ENCODE measurements at regions not wholly inside any gene's neighbourhood (a gene's known extent, or its start where the extent isn't known, plus 50 kb on each side); places are given as distances from the start of the nearest gene placed in this dataset.

DNA sequence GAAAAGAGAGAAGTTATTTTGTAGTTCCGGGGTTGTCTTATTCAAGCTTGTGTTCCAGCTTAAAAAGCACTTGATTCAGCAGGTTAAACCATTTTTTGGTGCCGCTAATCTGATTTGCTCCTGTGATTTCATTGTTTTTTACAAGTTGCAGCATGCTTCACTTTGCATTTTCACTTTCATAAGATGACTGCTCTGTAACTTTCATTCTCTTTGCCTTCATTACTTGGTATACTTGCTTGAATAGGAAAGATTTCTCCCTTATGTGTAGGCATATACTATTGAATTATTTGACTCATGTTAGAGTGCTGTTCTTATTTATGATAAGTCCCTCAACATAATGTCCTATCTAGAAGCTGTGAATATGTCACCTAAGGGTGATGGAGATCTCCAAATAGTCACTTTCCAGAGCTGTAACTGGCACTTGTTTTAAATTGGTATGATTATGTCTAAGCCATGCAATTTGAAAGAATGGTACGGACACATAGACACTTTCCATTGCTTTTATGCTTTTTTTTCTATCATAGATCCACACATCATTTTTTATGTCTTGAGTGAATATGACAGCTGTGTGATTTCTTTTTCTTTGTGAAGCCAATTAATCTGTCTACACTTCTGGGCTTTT is 254.5 kb downstream of the DSEL start:
- intact Hi-C loops (cut with DNase I, micrococcal nuclease) = no loop called here
- no peak for ATAC-seq
- no peak for DNase-seq

DNA sequence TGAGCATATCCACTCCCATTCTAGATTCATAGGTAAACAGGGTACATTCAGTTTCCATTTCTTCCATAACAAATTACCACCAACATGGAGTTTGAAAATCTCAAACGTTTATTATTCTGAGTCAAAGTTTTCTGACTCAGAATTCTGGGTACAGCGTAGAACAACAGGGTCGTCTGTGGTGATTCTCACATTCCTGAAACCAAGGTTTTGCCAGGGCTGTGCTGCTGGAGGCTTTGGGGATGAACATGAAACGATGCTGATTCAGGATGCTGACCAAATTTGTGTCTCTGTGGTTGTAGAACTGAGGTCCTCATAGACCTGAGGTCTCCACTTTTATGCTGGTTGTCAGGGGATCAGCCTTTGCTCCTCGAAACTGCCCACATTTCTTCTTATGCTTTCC is 255.7 kb downstream of the DSEL start:
- DNase-seq (no peak), ATAC-seq (no peak)
- intact Hi-C loops (cut with DNase I, micrococcal nuclease) = no loop called here

DNA sequence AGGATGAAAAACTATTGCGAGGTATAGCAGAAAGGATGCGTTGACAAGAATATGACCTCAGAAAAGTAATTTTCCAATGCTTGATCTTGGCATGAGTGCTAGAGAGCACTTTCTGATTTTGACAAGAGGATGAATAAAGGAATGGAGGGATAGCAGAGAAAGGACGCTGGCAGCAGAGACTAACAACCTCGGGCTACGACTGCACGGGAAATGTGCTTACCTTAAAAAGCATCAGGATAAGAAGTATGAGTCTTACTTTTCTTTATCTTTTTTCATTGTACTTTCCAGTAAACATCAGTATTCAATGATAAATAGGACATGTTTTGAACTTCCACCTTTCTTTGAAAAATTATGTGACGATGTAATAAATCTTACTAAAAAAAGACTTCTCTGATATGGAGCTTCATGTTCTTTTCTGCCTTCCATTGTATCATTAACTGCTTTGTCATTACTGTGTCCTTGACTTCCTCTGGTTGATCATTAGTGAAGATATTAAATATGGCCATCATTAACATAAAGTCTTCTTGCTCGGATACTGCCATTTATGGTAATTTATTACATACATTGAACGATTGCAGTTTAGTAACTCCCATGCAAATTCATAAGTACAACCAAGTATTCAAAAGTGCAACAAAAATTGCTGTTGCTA is 265.6 kb downstream of the DSEL start:
- ATAC-seq (no peak), DNase-seq (no peak)
- intact Hi-C loops (cut with DNase I, micrococcal nuclease) = no loop called here

DNA sequence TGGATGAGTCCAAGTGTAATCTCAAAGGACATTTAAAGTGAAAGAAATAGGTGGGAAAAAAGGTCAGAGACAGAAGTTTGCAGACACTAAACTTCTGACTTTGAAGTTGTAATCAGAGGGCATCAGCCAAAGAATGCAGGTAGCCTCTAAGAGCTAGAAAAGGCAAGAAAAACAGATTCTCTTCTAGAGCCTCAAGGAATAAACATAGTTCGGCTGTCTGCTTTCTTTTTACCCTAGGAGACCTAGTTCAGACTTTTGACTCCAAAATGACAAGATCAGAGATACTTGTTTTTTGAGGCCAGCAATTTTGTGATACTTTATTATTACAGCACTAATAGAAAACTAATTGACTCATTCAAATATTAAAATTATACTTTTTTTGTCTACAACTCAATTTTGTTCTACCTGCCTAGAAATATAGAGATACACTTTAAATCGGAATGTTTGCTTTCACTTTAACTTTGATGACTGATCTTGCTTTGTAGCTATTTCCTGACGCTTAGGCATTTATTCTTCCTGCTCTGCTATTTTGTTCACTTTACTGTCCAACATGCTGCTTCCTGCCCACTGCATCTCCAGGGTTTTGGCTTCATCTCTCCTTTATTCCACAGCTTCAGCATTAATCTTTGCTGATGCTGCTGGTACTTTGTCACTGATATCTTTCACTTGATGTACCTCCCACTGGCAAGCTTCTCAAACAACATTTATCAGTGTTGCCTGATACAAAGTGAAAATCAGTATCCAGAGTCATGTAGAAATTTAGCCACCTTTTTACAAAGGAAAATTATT is 272.5 kb downstream of the DSEL start:
- ATAC-seq = no peak
- intact Hi-C loops (cut with DNase I, micrococcal nuclease) = no loop called here

DNA sequence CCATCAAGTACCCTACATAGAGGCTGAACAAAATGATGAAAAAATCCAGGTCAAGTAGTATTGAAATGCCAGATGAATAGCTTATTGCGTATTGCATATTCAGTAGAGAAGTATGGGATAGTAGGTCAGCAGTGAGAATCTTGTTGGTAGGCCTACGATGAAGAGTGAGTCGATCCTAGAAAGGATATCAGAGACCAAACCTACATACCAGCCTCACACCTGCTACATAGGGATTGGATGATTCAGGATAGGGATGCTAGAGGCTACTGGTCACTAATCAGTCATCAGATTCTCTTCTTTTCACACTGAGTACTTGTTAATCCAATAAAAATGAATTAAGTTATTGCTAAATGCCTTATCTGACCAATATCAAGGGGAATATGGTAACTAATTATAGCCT is 274.5 kb downstream of the DSEL start:
- intact Hi-C loops (cut with DNase I, micrococcal nuclease) = no loop called here
- DNase-seq (no peak), ATAC-seq (no peak)

More for the DNA sequence above, 272.5 kb downstream of the DSEL start:
- no peak for DNase-seq

DNA sequence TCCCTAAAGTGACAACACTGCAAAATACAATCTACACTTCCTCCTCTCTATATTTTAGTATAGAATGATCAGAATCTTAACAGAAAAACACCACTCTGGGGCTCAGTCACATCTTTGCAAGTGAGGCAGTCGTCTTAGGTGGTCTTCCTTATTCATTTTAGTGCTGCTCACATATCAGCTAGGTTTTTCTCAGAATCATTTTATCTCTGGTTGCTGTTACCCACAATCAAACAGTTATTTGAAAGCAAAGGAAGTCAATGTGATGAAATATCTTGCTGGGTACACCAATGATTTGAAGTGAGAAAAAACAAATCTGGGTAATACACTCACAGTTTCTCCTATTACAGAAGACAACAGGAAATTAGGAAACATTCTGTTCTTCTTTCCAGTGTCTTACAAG is 275.2 kb downstream of the DSEL start:
- no peak for DNase-seq
- intact Hi-C loops (cut with DNase I, micrococcal nuclease) = no loop called here
- ATAC-seq = no peak

DNA sequence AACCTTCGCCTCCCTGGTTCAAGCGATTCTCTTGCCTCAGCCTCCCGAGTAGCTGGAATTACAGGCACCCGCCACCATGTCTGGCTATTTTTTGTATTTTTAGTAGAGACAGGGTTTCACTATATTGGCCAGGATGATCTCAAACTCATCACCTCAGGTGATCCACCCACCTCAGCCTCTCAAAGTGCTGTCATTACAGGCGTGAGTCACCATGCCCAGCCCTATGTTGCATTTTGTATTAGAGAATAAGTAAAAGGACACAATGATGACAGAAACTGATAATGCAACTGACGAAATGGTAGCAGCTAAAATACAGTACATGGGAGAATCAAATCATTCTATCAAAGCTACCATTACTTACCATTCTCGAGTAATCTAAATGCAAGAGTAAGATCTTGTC is 276.7 kb downstream of the DSEL start:
- no peak for ATAC-seq
- intact Hi-C loops (cut with DNase I, micrococcal nuclease) = no loop called here
- DNase-seq = no peak

DNA sequence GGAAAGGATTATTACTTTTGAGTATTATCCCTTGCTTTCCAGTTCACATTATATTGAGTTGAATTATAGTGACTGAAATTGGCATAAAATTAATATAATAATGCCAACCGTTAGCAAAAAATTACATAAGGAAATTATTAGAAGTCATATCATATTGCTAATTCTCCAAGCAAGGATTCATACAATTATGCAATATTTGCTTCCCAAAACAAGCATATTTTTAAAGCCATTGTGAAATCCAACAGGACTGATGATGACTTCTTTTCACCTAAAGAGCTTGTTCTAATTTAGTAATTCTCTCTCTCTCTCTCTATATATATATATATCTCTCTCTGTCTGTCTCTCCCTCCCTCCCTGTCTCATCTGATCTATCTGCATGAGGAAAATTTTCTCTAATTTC is 283.5 kb downstream of the DSEL start:
- intact Hi-C loops (cut with DNase I, micrococcal nuclease) = no loop called here
- ATAC-seq (no peak), DNase-seq (no peak)

DNA sequence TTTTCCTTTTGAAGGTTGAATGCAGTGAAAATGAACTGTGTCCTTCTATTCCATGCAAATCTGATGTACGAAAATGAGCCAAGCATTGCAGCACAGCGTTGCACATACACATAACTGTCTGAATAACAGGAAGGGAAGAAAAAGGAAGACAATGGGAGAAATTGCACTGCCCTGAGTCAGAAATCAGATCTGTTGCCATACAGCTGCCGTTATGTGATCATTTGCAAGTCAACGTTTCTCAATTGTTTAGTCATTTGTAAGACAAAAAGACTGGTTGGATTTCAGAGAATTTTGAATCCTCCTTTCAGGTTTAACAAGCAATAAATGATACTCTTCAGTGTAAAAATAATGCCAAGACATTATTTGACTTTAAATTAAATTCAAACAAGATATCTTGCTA is 284.1 kb downstream of the DSEL start:
- ATAC-seq (no peak), DNase-seq (no peak)
- intact Hi-C loops (cut with DNase I, micrococcal nuclease) = no loop called here

DNA sequence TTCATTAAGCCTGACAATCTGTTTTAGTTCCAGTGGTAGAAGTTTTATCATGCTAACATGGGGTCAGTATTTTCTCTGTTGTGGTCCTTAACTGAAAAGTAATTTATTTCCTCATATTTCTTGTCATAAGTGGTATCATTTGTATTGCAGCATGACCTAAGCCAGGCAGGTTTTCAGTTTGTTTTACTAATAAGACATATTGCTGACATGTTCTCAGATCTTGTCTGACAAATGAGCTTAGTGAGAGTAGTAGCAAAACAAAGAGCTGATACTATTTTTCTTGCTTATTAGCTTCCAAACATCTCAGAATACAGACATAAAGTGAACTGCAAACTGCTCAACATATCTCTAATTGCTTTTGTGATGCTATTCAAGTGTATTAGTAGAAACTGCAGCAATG is 293.6 kb downstream of the DSEL start:
- DNase-seq (no peak), ATAC-seq (no peak)
- intact Hi-C loops (cut with DNase I, micrococcal nuclease) = no loop called here

DNA sequence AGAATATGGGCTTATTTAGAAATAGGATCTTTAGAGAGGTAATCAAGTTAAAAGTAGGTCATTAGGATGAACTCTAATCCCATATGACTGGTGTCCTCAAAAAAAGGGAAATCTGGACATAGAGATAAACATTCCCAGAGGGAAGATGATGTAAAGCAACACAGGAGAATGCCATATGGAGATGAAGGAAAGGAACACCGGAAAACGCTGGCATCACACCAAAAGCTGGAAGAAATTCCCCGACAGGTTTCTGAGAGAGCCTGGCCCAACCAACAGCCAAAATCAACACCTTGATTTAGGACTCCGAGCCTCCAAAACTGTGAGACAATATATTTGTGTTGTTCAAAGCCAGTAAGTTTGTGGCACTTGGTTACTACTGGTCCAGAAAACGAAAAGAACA is 296.7 kb downstream of the DSEL start:
- ATAC-seq (no peak), DNase-seq (no peak)
- intact Hi-C loops (cut with DNase I, micrococcal nuclease) = loop anchor here in 1 of 2 donors (10.0 kb wide), 1 partner anchor 1435 kb away; no protein-coding TSS in a partner anchor

DNA sequence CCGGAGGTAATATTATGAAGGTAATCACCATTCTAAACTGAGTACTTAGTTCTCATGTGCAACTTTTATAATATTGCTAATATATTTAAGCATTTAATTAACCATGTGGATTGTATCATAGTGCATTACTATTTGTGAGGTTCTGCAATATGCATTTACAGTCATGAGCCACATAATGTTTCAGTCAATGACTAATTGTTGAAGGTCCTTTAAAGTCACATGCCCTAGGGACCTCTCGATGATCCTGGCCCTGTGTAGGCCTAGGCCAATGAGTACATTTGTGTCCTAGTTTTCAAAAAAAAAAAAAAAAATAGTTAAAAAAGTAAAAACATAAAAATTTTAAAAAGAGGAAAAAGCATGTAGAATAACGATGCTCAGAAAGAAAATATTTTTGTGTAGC is 298.0 kb downstream of the DSEL start:
- DNase-seq = no peak
- no peak for ATAC-seq
- intact Hi-C loops (cut with DNase I, micrococcal nuclease) = loop anchor here in 1 of 2 donors (10.0 kb wide), 1 partner anchor 1436 kb away; no protein-coding TSS in a partner anchor

DNA sequence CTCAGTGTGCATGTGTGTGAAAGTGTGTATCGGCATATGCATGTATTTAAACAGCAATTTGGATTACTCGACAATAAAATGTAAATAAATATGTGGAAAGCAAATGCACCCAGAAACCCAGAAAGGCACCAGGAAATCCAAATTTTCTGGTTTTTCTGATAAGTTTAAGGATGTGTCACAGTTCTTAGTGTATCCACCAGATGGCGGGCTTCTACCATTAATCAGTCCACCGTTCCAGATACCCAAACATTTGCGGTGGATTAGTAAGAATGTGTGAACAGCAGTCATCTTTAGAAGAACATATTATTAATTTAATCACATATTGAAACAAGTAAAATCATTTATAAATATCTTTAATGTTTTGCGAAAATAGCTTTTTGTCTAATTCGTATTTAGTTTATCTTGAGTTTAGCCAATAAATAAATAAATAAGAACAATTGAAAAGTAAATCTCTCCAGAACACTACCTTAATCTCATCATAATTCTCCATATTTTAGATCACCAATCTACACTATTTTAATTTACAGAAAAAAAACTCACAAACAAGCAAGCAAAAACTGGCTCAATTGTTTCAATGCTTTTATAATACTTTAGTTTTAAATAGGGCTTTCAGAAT is 298.9 kb downstream of the DSEL start:
- ATAC-seq (peak; percentile 61), DNase-seq (peak in 1 of 2 donors; percentile 25)
- intact Hi-C loops (cut with DNase I, micrococcal nuclease) = loop anchor here in 1 of 2 donors (10.0 kb wide), 1 partner anchor 1437 kb away; no protein-coding TSS in a partner anchor

DNA sequence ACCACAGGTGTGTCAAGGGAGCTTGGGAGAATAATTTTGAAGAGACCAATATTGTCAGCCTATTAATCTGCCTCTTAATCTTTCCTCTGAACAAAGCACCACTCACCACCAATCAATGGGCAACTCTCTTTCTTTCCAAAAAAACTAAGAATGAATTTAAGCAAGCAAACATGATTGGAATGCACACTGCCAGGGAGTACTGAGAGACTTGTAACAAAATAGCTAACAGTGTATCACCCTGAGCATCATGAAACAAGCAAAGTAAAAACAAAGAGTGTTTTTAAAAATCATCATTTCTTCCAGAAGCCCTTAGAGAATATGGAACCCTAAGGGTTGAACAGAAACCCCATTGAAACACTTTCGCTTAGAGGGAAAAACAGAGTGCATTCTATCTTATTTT is 299.7 kb downstream of the DSEL start:
- intact Hi-C loops (cut with DNase I, micrococcal nuclease) = loop anchor here in 1 of 2 donors (10.0 kb wide), 1 partner anchor 1438 kb away; no protein-coding TSS in a partner anchor
- ATAC-seq (no peak), DNase-seq (no peak)

DNA sequence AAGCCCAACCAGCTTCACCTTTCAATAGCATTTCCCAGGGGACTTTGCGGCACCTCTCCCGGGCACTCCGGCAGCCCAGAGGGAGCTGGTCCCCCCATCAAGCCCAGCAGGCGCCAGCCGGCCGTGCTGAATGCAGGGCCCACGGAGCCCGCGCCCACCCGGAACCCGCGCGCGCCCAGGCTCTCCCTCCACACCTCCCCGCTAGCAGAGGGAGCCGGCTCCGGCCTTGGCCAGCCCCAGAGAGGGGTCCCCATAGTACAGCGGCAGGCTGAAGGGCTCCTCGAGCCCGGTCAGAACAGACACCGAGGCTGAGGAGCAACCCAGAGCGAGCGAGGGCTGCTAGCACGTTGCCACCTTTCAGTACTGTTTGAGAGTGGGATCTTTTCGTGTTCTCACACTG is 300.8 kb downstream of the DSEL start:
- no peak for ATAC-seq
- intact Hi-C loops (cut with DNase I, micrococcal nuclease) = loop anchor here in 1 of 2 donors (10.0 kb wide), 1 partner anchor 1439 kb away; no protein-coding TSS in a partner anchor
- DNase-seq = no peak

DNA sequence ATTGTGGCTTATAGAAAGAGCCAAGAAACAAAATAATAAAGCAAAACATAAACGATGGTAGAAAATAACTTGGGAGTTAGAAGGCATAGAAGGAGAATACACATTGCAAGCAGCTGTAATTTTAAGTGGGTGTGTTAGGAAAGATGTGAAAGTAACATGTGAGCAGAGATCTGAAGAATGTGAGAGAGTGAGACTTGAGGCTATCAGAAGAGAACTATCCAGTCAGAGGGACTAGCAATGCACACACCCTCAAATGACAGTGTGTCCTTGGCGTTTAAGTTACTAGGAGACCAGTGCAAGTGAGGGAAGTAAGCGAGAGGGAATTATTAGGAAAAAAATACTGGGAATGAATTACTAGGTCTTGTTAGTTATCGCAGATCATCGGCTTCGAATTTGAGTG is 304.9 kb downstream of the DSEL start:
- DNase-seq (no peak), ATAC-seq (no peak)
- intact Hi-C loops (cut with DNase I, micrococcal nuclease) = loop anchor here in 1 of 2 donors (10.0 kb wide), 1 partner anchor 1443 kb away; no protein-coding TSS in a partner anchor

DNA sequence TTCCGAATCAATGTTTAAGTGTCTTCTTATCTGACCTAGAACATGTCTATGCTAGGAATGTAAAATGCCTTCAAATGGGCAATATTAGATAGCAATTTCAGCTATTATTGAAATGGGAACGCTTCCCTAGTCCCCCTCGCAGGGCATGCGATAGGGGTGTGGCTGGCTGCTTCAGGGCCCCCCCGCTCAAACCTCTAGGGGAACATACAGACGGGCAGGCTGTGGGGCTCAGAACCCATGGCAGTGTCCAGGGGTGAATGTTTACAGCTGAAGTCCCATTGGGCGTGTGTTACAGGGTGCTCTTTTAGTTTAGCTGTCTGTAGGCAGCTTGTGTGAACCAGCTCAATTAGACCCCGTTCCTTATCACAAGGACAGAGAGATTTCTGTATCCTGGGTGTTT is 315.9 kb downstream of the DSEL start:
- intact Hi-C loops (cut with DNase I, micrococcal nuclease) = no loop called here
- ATAC-seq (no peak), DNase-seq (no peak)

DNA sequence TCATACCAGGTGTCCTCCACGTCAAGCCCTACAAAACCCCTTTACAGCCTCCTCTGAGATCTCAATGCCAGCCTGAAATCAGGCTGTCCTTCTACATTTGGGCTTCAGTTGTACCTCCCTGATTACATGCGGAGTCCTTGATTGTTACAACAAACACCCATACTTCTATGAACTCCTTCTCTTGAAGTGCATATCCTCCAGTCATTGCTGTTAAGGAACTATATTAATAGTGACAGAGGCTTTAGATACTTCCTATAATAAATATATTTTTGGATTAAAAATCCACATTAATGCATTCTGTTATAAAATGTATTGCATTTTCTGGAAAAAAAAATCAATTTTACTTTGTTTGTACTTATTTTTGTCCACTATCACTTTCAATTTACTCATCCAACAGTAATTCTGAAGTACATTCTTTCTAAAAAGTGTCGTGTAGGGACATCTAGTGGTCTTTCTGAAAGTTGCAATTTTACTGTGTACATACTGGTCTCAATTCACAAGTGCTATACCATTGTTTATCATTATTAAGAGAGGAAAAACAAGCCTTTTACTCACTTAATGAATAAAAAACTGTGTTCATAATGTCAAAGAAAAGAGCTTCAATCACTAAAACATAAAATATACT is 316.4 kb downstream of the DSEL start:
- peak; percentile 66 for ATAC-seq
- intact Hi-C loops (cut with DNase I, micrococcal nuclease) = no loop called here
- DNase-seq = no peak

DNA sequence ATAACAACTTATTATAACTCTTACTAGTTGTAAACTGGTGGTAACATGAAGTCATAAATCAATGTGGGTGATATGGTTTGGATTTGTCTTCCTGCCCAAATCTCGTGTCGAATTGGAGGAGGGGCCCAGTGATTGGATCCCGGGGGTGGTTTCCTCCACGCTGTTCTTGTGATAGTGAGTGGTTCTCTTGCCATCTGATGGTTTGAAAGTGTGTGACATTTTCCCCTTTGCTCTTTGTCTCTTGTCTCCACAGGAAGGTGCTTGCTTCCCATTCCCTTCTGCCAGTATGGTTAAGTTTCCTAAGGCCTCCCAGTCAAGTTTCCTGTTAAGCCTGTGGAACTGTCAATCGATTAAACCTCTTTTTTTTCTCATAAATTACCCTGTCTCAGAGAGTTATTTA is 321.6 kb downstream of the DSEL start:
- DNase-seq (no peak), ATAC-seq (no peak)
- intact Hi-C loops (cut with DNase I, micrococcal nuclease) = no loop called here

All from left colon (tissue), 2 donors.